NCI-H2081 treated with DMSO at 0.1 percent for 48 hours (cell line): ENCODE measurements at regions not wholly inside any gene's neighbourhood (a gene's known extent, or its start where the extent isn't known, plus 50 kb on each side); places are given as distances from the start of the nearest gene placed in this dataset.

ENCODE experiments used
- DNase-seq: peaks from one replicate; lab custom pipeline; 2025; lab: John Stamatoyannopoulos, UW

GRCh38 chr2:172231508-172231907 is 128.8 kb upstream of the DLX2 start:
- DNase-seq = no peak

- no peak for DNase-seq
Measured at GRCh38 chr2:172232708-172233396, 130.2 kb upstream of the DLX2 start.

GRCh38 chr2:172233987-172234715 is 131.5 kb upstream of the DLX2 start:
- no peak for DNase-seq

GRCh38 chr2:172234716-172235691 is 132.3 kb upstream of the DLX2 start:
- peak; percentile 41 for DNase-seq

GRCh38 chr2:172239944-172240590 is 137.4 kb upstream of the DLX2 start:
- no peak for DNase-seq

GRCh38 chr2:172241222-172241621 is 138.5 kb upstream of the DLX2 start:
- DNase-seq = no peak

GRCh38 chr2:172242471-172242870 is 139.8 kb upstream of the DLX2 start:
- DNase-seq = no peak

GRCh38 chr2:172242961-172243360 is 140.3 kb upstream of the DLX2 start:
- DNase-seq = no peak

GRCh38 chr2:172244419-172245130 is 141.9 kb upstream of the DLX2 start:
- DNase-seq = no peak

GRCh38 chr2:172246649-172247048 is 143.9 kb upstream of the DLX2 start:
- DNase-seq = no peak

GRCh38 chr2:172247203-172247602 is 144.5 kb upstream of the DLX2 start:
- DNase-seq = no peak

- no peak for DNase-seq
Measured at GRCh38 chr2:172248381-172248780, 145.7 kb upstream of the DLX2 start.

GRCh38 chr2:172248785-172249187 is 146.1 kb upstream of the DLX2 start:
- DNase-seq = no peak

- DNase-seq = no peak
Measured at GRCh38 chr2:172249334-172249733, 146.6 kb upstream of the DLX2 start.

- DNase-seq = no peak
Measured at GRCh38 chr2:172249986-172250385, 147.3 kb upstream of the DLX2 start.

GRCh38 chr2:172251231-172251630 is 148.5 kb upstream of the DLX2 start:
- DNase-seq = no peak

GRCh38 chr2:172252154-172252553 is 149.5 kb upstream of the DLX2 start:
- no peak for DNase-seq

- no peak for DNase-seq
Measured at GRCh38 chr2:172253190-172254052, 150.7 kb upstream of the DLX2 start.

- DNase-seq = peak; percentile 17
Measured at GRCh38 chr2:172256886-172257285, 154.2 kb upstream of the DLX2 start.

- DNase-seq = no peak
Measured at GRCh38 chr2:172259827-172260226, 157.1 kb upstream of the DLX2 start.
